ENCODE measurements at regions not wholly inside any gene's neighbourhood (a gene's known extent, or its start where the extent isn't known, plus 50 kb on each side); places are given as distances from the start of the nearest gene placed in this dataset.

DNA sequence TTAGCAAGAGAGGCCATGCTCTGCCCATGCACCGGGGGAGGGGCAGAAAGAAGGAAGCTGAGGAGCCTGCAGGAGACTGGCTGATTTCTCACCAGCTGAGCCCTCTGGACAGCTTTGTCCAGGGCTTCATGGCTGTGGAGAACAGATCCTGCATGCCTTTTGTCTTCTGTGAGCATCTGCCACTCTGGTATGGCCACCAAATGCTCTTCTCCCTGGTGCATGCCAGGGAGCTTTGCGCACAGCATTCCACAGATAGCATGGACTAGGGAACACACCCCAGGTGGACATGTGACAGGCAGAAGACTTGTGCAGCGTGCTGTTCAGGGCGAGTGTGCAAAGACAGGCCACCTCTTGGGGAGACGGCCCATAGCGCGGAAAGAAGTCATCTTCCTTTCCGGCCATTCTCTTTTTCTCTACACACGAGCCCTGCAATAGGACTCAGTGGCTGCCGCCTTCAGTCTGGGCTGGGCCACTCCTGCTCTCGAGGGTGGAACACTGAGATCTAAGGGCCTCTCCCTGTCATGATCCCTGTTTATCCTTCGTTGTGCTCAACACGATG lies 56.7 kb downstream of the GADD45G start:
- H3K27ac ChIP-seq (ENCODE audit: low read depth) = no peak overlapping the region
- no peaks in the 10 kb centered on the region for H3F3A ChIP-seq (replicated peaks; ENCODE audit: low read depth)
- H4K20me1 ChIP-seq (replicated peaks; ENCODE audit: insufficient read depth) = no peaks in the 10 kb centered on the region
- Mint-ChIP-seq H3K4me3 (0 out of 3 replicates have a peak overlapping the region, but pooled peaks have one; percentile 4), H3K36me3 (ENCODE audit: low read depth) (no peaks in the 10 kb centered on the region; the same call in 2 of the 3 replicates), H3K9me3 (no peaks in the 10 kb centered on the region; the same call in 2 of the 3 replicates), H3K4me1 (peaks cover 53% of the 10 kb centered on the region), H3K27me3 (ENCODE audit: insufficient read depth, low read depth, poor library complexity) (peaks cover 11% of the 10 kb centered on the region), H3K27ac (peak overlapping the region; percentile 16; the same call in 1 of the 2 replicates)
- peaks cover 16% of the 10 kb centered on the region for H3K4me1 ChIP-seq (ENCODE audit: insufficient read depth)
- no peak for DNase-seq (ENCODE audit: low spot score)
- H3K4me2 ChIP-seq = peak overlapping the region; percentile 27; the same call in 1 of the 2 replicates
- peaks cover 12% of the 10 kb centered on the region; the same call in 1 of the 2 replicates for H3K9me2 ChIP-seq (ENCODE audit: insufficient read depth)
- no peaks in the 10 kb centered on the region for H3K27me3 ChIP-seq (ENCODE audit: insufficient read depth)
- TF ChIP-seq, protein P1, sequence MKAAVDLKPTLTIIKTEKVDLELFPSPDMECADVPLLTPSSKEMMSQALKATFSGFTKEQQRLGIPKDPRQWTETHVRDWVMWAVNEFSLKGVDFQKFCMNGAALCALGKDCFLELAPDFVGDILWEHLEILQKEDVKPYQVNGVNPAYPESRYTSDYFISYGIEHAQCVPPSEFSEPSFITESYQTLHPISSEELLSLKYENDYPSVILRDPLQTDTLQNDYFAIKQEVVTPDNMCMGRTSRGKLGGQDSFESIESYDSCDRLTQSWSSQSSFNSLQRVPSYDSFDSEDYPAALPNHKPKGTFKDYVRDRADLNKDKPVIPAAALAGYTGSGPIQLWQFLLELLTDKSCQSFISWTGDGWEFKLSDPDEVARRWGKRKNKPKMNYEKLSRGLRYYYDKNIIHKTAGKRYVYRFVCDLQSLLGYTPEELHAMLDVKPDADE (IDR thresholded peaks at IDR 0.05) = no peak
- TF ChIP-seq, protein P2, sequence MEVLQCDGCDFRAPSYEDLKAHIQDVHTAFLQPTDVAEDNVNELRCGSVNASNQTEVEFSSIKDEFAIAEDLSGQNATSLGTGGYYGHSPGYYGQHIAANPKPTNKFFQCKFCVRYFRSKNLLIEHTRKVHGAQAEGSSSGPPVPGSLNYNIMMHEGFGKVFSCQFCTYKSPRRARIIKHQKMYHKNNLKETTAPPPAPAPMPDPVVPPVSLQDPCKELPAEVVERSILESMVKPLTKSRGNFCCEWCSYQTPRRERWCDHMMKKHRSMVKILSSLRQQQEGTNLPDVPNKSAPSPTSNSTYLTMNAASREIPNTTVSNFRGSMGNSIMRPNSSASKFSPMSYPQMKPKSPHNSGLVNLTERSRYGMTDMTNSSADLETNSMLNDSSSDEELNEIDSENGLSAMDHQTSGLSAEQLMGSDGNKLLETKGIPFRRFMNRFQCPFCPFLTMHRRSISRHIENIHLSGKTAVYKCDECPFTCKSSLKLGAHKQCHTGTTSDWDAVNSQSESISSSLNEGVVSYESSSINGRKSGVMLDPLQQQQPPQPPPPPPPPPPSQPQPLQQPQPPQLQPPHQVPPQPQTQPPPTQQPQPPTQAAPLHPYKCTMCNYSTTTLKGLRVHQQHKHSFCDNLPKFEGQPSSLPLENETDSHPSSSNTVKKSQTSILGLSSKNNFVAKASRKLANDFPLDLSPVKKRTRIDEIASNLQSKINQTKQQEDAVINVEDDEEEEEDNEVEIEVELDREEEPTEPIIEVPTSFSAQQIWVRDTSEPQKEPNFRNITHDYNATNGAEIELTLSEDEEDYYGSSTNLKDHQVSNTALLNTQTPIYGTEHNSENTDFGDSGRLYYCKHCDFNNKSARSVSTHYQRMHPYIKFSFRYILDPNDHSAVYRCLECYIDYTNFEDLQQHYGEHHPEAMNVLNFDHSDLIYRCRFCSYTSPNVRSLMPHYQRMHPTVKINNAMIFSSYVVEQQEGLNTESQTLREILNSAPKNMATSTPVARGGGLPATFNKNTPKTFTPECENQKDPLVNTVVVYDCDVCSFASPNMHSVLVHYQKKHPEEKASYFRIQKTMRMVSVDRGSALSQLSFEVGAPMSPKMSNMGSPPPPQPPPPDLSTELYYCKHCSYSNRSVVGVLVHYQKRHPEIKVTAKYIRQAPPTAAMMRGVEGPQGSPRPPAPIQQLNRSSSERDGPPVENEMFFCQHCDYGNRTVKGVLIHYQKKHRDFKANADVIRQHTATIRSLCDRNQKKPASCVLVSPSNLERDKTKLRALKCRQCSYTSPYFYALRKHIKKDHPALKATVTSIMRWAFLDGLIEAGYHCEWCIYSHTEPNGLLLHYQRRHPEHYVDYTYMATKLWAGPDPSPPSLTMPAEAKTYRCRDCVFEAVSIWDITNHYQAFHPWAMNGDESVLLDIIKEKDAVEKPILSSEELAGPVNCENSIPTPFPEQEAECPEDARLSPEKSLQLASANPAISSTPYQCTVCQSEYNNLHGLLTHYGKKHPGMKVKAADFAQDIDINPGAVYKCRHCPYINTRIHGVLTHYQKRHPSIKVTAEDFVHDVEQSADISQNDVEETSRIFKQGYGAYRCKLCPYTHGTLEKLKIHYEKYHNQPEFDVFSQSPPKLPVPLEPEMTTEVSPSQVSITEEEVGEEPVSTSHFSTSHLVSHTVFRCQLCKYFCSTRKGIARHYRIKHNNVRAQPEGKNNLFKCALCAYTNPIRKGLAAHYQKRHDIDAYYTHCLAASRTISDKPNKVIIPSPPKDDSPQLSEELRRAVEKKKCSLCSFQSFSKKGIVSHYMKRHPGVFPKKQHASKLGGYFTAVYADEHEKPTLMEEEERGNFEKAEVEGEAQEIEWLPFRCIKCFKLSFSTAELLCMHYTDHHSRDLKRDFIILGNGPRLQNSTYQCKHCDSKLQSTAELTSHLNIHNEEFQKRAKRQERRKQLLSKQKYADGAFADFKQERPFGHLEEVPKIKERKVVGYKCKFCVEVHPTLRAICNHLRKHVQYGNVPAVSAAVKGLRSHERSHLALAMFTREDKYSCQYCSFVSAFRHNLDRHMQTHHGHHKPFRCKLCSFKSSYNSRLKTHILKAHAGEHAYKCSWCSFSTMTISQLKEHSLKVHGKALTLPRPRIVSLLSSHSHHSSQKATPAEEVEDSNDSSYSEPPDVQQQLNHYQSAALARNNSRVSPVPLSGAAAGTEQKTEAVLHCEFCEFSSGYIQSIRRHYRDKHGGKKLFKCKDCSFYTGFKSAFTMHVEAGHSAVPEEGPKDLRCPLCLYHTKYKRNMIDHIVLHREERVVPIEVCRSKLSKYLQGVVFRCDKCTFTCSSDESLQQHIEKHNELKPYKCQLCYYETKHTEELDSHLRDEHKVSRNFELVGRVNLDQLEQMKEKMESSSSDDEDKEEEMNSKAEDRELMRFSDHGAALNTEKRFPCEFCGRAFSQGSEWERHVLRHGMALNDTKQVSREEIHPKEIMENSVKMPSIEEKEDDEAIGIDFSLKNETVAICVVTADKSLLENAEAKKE (CRISPR knock-in tag; IDR thresholded peaks at IDR 0.05) = peak; percentile 18; the same call in 1 of the 2 replicates
- ATAC-seq = peak; percentile 20
- no peaks in the 10 kb centered on the region for H3K36me3 ChIP-seq (ENCODE audit: insufficient read depth)
- H3K79me2 ChIP-seq (replicated peaks; ENCODE audit: insufficient read depth) = no peaks in the 10 kb centered on the region
- no peak overlapping the region for H2AFZ ChIP-seq
- H3K4me3 ChIP-seq = no peak overlapping the region

Measured in GM23338 (cell line).